Endodermal cell (in vitro differentiated cells): ENCODE measurements at regions not wholly inside any gene's neighbourhood (a gene's known extent, or its start where the extent isn't known, plus 50 kb on each side); places are given as distances from the start of the nearest gene placed in this dataset.

Experiments
- DNase-seq: peaks from one replicate; pipeline ENCODE4 v3.0.0-alpha.2; 2017
- H3K27ac ChIP-seq: 2 replicates; pipeline ENCODE4 v1.5.1; 2013; ENCODE audit warnings: mild to moderate bottlenecking, low read depth, low read length, moderate library complexity
- H3K27me3 ChIP-seq: 2 replicates; pipeline ENCODE4 v1.6.1; 2013; ENCODE audit warnings: mild to moderate bottlenecking, low read length, moderate library complexity; ENCODE audit not compliant: insufficient read depth, control insufficient read depth, poor library complexity, severe bottlenecking
- H3K36me3 ChIP-seq: 2 replicates; pipeline ENCODE4 v1.7.0; 2013; ENCODE audit warnings: mild to moderate bottlenecking, low read length, moderate library complexity; ENCODE audit not compliant: control insufficient read depth, insufficient read depth
- H3K4me1 ChIP-seq: one replicate; pipeline ENCODE4 v1.7.0; 2013; ENCODE audit warnings: low read length; ENCODE audit not compliant: control insufficient read depth, insufficient read depth
- H3K4me3 ChIP-seq: 2 replicates; pipeline ENCODE4 v1.5.1; 2013; ENCODE audit warnings: mild to moderate bottlenecking, low read length, moderate library complexity
- H3K9ac ChIP-seq: 2 replicates; pipeline ENCODE4 v1.6.1; 2013; ENCODE audit warnings: mild to moderate bottlenecking, low read length, moderate library complexity; ENCODE audit not compliant: poor library complexity, severe bottlenecking; ENCODE audit errors: extremely low read depth
- H3K9me3 ChIP-seq: 2 replicates; pipeline ENCODE4 v1.6.1; 2013; ENCODE audit warnings: mild to moderate bottlenecking, low read length, moderate library complexity; ENCODE audit not compliant: control insufficient read depth
- H3K27ac Mint-ChIP-seq: 2 replicates; pipeline ENCODE4 v1.8.0; 2020; ENCODE audit warnings: mixed read lengths
- H3K27me3 Mint-ChIP-seq: 2 replicates; pipeline ENCODE4 v1.8.0; 2021; ENCODE audit warnings: mild to moderate bottlenecking, mixed read lengths; ENCODE audit not compliant: insufficient read depth
- H3K36me3 Mint-ChIP-seq: 2 replicates; pipeline ENCODE4 v1.8.0; 2020; ENCODE audit warnings: low read depth, mixed read lengths
- H3K4me1 Mint-ChIP-seq: 2 replicates; pipeline ENCODE4 v1.8.0; 2020; ENCODE audit warnings: mixed read lengths
- H3K4me3 Mint-ChIP-seq: 2 replicates; pipeline ENCODE4 v1.8.0; 2020; ENCODE audit warnings: mild to moderate bottlenecking, moderate library complexity, mixed read lengths
- H3K9me3 Mint-ChIP-seq: 2 replicates; pipeline ENCODE4 v1.8.0; 2020; ENCODE audit warnings: mild to moderate bottlenecking, mixed read lengths
- WGBS, 2 experiments: methylation state at CpG; one replicate each; pipeline versions ENCODE4 v1.1.5 to v1.1.7; 2013; ENCODE audit warnings: missing lambda C conversion rate in 2 of 2, mixed read lengths in 1 of 2; ENCODE audit not compliant: insufficient coverage in 1 of 2, insufficient read length in 1 of 2; 5-methylcytosine and 5-hydroxymethylcytosine counted together
- TF ChIP-seq, protein P1 (sequence below): fragments of 200-600 bp; sonication (generic); conservative IDR thresholded peaks from 2 replicates; pipeline ENCODE4 v1.5.0; 2021; ENCODE audit warnings: antibody characterized with exemption, mild to moderate bottlenecking

- H3K36me3 Mint-ChIP-seq = no peaks in the 10 kb centered on the region
- WGBS, 2 experiments = 94 to 95% methylated on average over 33 to 45 of the region's 45 CpGs
- H3K4me3 Mint-ChIP-seq = no peak overlapping the region
- TF ChIP-seq, protein P1, sequence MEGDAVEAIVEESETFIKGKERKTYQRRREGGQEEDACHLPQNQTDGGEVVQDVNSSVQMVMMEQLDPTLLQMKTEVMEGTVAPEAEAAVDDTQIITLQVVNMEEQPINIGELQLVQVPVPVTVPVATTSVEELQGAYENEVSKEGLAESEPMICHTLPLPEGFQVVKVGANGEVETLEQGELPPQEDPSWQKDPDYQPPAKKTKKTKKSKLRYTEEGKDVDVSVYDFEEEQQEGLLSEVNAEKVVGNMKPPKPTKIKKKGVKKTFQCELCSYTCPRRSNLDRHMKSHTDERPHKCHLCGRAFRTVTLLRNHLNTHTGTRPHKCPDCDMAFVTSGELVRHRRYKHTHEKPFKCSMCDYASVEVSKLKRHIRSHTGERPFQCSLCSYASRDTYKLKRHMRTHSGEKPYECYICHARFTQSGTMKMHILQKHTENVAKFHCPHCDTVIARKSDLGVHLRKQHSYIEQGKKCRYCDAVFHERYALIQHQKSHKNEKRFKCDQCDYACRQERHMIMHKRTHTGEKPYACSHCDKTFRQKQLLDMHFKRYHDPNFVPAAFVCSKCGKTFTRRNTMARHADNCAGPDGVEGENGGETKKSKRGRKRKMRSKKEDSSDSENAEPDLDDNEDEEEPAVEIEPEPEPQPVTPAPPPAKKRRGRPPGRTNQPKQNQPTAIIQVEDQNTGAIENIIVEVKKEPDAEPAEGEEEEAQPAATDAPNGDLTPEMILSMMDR = no peak
- peaks cover 10% of the 10 kb centered on the region for H3K4me1 Mint-ChIP-seq
- no peaks in the 10 kb centered on the region for H3K9me3 Mint-ChIP-seq
- H3K9ac ChIP-seq = no peak overlapping the region
- no peak overlapping the region for H3K4me3 ChIP-seq
- no peak overlapping the region for H3K27ac Mint-ChIP-seq
- no peaks in the 10 kb centered on the region for H3K36me3 ChIP-seq
- H3K27ac ChIP-seq = no peak overlapping the region
- no peaks in the 10 kb centered on the region for H3K9me3 ChIP-seq
- no peak for DNase-seq
- H3K27me3 Mint-ChIP-seq = peaks cover 1% of the 10 kb centered on the region
- no peaks in the 10 kb centered on the region for H3K27me3 ChIP-seq
- no peaks in the 10 kb centered on the region for H3K4me1 ChIP-seq
Measured at GRCh38 chr18:79626905-79627749, 52.5 kb upstream of the CTDP1 start.

DNA sequence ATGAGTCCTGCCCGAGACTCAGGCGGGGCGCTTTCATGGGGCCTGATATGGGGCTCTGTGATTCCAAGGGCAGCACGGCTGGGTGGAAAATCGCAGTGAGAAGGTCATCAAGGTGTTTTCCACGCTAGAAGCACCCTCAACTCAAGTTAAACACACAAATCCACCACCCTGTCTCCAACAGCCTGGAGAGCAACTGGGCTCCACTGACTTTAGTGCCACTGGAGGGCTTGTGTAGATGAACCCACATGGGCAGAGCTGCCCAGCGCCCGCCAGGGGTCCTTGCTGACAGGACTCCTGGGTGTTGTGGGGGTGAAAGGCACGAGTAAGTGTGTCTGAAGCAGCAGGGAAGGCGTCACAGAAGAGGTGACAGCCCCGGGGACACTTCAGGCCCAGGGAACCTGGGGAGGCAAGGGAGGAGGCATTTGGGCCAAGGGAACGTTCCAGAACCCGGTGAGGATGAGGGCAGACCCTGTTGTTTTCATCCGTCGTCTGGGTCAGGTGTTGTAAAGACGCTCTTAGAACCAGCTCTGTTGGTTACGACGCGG is 51.8 kb upstream of the CTDP1 start:
- Histone ChIP-seq H3K4me1 (no peaks in the 10 kb centered on the region), H3K4me3 (no peak overlapping the region), H3K36me3 (no peaks in the 10 kb centered on the region), H3K27ac (no peak overlapping the region), H3K27me3 (no peaks in the 10 kb centered on the region), H3K9me3 (no peaks in the 10 kb centered on the region), H3K9ac (no peak overlapping the region)
- H3K4me3 Mint-ChIP-seq = no peak overlapping the region
- DNase-seq = no peak
- TF ChIP-seq, protein P1 = no peak
- no peaks in the 10 kb centered on the region for H3K36me3 Mint-ChIP-seq
- peaks cover 1% of the 10 kb centered on the region for H3K27me3 Mint-ChIP-seq
- WGBS, 2 experiments = 94 to 96% methylated on average over 11 to 19 of the region's 19 CpGs
- H3K4me1 Mint-ChIP-seq = peaks cover 10% of the 10 kb centered on the region
- no peaks in the 10 kb centered on the region for H3K9me3 Mint-ChIP-seq
- H3K27ac Mint-ChIP-seq = no peak overlapping the region

DNA sequence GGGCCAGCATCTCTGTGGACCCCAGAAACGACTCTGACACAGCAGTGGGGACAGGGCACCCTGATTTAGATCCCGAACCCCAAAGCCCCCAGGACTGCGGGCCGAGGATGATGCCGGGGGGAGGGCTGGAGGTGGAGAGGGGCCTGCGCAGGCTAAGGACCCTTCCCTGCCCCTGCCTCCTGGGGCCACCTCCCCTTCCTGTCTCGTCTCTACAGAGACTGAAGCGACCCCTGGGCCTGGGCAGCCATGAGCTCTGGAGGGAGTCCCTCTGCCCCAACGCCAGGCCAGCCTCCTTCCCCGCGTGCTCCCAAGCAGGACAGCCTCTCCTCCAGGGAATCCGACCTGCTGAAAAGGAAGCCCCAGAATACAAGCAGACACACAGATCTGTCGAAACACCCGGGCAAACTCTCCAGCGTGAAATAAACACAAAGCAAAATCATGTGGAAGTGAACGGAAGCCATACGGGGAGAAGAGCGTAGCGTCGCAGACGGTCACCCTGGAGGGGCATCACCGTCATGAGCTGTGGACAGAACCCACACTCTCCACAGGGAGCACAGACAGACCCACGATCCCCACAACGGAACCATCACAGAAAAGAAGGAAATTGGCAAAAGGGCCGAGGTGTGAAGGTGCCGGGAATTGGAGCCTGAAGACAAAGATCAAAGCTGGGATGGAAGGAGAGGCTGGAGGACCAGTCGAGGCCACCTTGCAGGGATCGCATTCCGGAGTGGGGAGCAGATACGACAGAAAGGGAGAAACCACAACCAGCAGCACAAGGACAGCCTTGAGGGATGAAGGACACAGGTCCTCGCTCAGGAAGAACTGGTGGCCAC is 51.0 kb upstream of the CTDP1 start:
- DNase-seq = no peak
- Mint-ChIP-seq H3K36me3 (no peaks in the 10 kb centered on the region), H3K27ac (no peak overlapping the region), H3K27me3 (peaks cover 1% of the 10 kb centered on the region), H3K9me3 (no peaks in the 10 kb centered on the region), H3K4me1 (peaks cover 10% of the 10 kb centered on the region), H3K4me3 (no peak overlapping the region)
- WGBS, 2 experiments = 92 to 96% methylated on average over 24 to 31 of the region's 31 CpGs
- no peaks in the 10 kb centered on the region for H3K36me3 ChIP-seq
- H3K27ac ChIP-seq = no peak overlapping the region
- H3K27me3 ChIP-seq = no peaks in the 10 kb centered on the region
- TF ChIP-seq, protein P1 = no peak
- no peaks in the 10 kb centered on the region for H3K9me3 ChIP-seq
- no peak overlapping the region for H3K9ac ChIP-seq
- H3K4me1 ChIP-seq = no peaks in the 10 kb centered on the region
- no peak overlapping the region for H3K4me3 ChIP-seq
